MM.1S (cell line): ENCODE measurements at regions not wholly inside any gene's neighbourhood (a gene's known extent, or its start where the extent isn't known, plus 50 kb on each side); places are given as distances from the start of the nearest gene placed in this dataset.

Experiments
- DNase-seq: peaks from one replicate; pipeline ENCODE4 v3.0.0-alpha.2; 2015
- H2AFZ ChIP-seq: fragments of 300-600 bp; sonication (generic); 2 replicates; pipeline ENCODE4 v1.6.0; 2016; ENCODE audit warnings: antibody characterized with exemption, low read length
- H3F3A ChIP-seq: fragments of 300-600 bp; sonication (generic); 2 replicates; pipeline ENCODE4 v1.6.1; 2016; ENCODE audit warnings: mild to moderate bottlenecking, antibody characterized with exemption, low read length, moderate library complexity, mixed read lengths; ENCODE audit not compliant: insufficient read depth
- H3K27ac ChIP-seq: fragments of 300-600 bp; sonication (generic); 2 replicates; pipeline ENCODE4 v1.5.1; 2016; ENCODE audit warnings: mild to moderate bottlenecking, low read length
- H3K27me3 ChIP-seq: fragments of 300-600 bp; sonication (generic); replicated peaks from 2 replicates; pipeline ENCODE4 v1.6.0; 2016; ENCODE audit warnings: low read length; ENCODE audit not compliant: insufficient read depth
- H3K36me3 ChIP-seq: fragments of 300-600 bp; sonication (generic); replicated peaks from 2 replicates; pipeline ENCODE4 v1.6.1; 2016; ENCODE audit warnings: mild to moderate bottlenecking, low read length, mixed read lengths; ENCODE audit not compliant: insufficient read depth
- H3K4me1 ChIP-seq: fragments of 300-600 bp; sonication (generic); 2 replicates; pipeline ENCODE4 v1.6.1; 2016; ENCODE audit warnings: low read length, mixed read lengths
- H3K4me2 ChIP-seq: fragments of 300-600 bp; sonication (generic); 2 replicates; pipeline ENCODE4 v1.6.0; 2016; ENCODE audit warnings: low read depth, low read length
- H3K4me3 ChIP-seq: fragments of 300-600 bp; sonication (generic); 2 replicates; pipeline ENCODE4 v1.5.1; 2016; ENCODE audit warnings: low read length, mixed read lengths
- H3K79me2 ChIP-seq: fragments of 300-600 bp; sonication (generic); 2 replicates; pipeline ENCODE4 v1.6.1; 2016; ENCODE audit warnings: mixed run types, low read length, mixed read lengths
- H3K9ac ChIP-seq: fragments of 300-600 bp; sonication (generic); 2 replicates; pipeline ENCODE4 v1.6.1; 2016; ENCODE audit warnings: low read length, mixed read lengths
- H3K9me2 ChIP-seq: fragments of 300-600 bp; sonication (generic); replicated peaks from 2 replicates; pipeline ENCODE4 v1.6.1; 2016; ENCODE audit warnings: mild to moderate bottlenecking, low read length, mixed read lengths; ENCODE audit not compliant: insufficient read depth
- H3K9me3 ChIP-seq: fragments of 300-600 bp; sonication (generic); replicated peaks from 2 replicates; pipeline ENCODE4 v1.6.1; 2016; ENCODE audit warnings: mild to moderate bottlenecking, low read length, mixed read lengths; ENCODE audit not compliant: insufficient read depth
- H4K20me1 ChIP-seq: fragments of 300-600 bp; sonication (generic); 2 replicates; pipeline ENCODE4 v1.6.1; 2016; ENCODE audit warnings: mild to moderate bottlenecking, low read length, moderate library complexity, mixed read lengths; ENCODE audit not compliant: insufficient read depth
- CTCF ChIP-seq: fragments of 300-600 bp; sonication (generic); IDR thresholded peaks from 2 replicates; pipeline ENCODE4 v1.5.1; 2016; ENCODE audit warnings: antibody characterized with exemption, low read length, mixed read lengths
- EZH2 ChIP-seq: fragments of 300-600 bp; sonication (generic); optimal IDR thresholded peaks from 2 replicates; pipeline ENCODE3; 2017; ENCODE audit warnings: low read depth, mild to moderate bottlenecking, antibody characterized with exemption, low read length, mixed read lengths
- EZH2phosphoT487 ChIP-seq: fragments of 300-600 bp; sonication (generic); IDR thresholded peaks from 2 replicates; pipeline ENCODE4 v1.6.1; 2018; ENCODE audit warnings: antibody characterized with exemption, low read length

- Histone ChIP-seq H3K27me3 (no peaks in the 10 kb centered on the region), H3K9ac (no peak overlapping the region), H3K4me3 (no peak overlapping the region), H2AFZ (no peak overlapping the region), H3K4me1 (no peaks in the 10 kb centered on the region), H3K4me2 (no peak overlapping the region), H3K9me2 (no peaks in the 10 kb centered on the region), H3K27ac (no peak overlapping the region), H3F3A (no peaks in the 10 kb centered on the region), H3K36me3 (no peaks in the 10 kb centered on the region), H3K79me2 (no peaks in the 10 kb centered on the region), H4K20me1 (no peaks in the 10 kb centered on the region), H3K9me3 (no peaks in the 10 kb centered on the region)
- TF ChIP-seq EZH2phosphoT487 = no peak
- TF ChIP-seq EZH2 = no peak
- TF ChIP-seq CTCF = no peak
- no peak for DNase-seq
Observed at GRCh38 chr3:187878772-187879518, 133.7 kb upstream of the BCL6 start.

GRCh38 chr3:187880441-187880840 lies 135.2 kb upstream of the BCL6 start:
- no peaks in the 10 kb centered on the region for H3K27me3 ChIP-seq
- no peaks in the 10 kb centered on the region for H3K36me3 ChIP-seq
- H3K27ac ChIP-seq = no peak overlapping the region
- no peak for DNase-seq
- TF ChIP-seq EZH2 (no peak), EZH2phosphoT487 (no peak), CTCF (no peak)
- H2AFZ ChIP-seq = no peak overlapping the region
- no peaks in the 10 kb centered on the region for H3K79me2 ChIP-seq
- no peaks in the 10 kb centered on the region for H3F3A ChIP-seq
- no peak overlapping the region for H3K4me3 ChIP-seq
- no peaks in the 10 kb centered on the region for H3K4me1 ChIP-seq
- no peaks in the 10 kb centered on the region for H3K9me3 ChIP-seq
- no peaks in the 10 kb centered on the region for H3K9me2 ChIP-seq
- H3K4me2 ChIP-seq = no peak overlapping the region
- H3K9ac ChIP-seq = no peak overlapping the region
- no peaks in the 10 kb centered on the region for H4K20me1 ChIP-seq

GRCh38 chr3:187880851-187881250 lies 135.6 kb upstream of the BCL6 start:
- Histone ChIP-seq H3K4me1 (no peaks in the 10 kb centered on the region), H3F3A (no peaks in the 10 kb centered on the region), H4K20me1 (no peaks in the 10 kb centered on the region), H3K9me3 (no peaks in the 10 kb centered on the region), H2AFZ (no peak overlapping the region), H3K9me2 (no peaks in the 10 kb centered on the region), H3K4me2 (no peak overlapping the region), H3K9ac (no peak overlapping the region), H3K27me3 (no peaks in the 10 kb centered on the region), H3K79me2 (no peaks in the 10 kb centered on the region), H3K4me3 (no peak overlapping the region), H3K36me3 (no peaks in the 10 kb centered on the region), H3K27ac (no peak overlapping the region)
- TF ChIP-seq EZH2 (no peak), CTCF (no peak), EZH2phosphoT487 (no peak)
- DNase-seq = no peak
